Activated T-cell treated with anti-CD3 and anti-CD28 coated beads, Interleukin-2, amount 50 U/mL, for 72 hours (primary cell): ENCODE measurements at regions not wholly inside any gene's neighbourhood (a gene's known extent, or its start where the extent isn't known, plus 50 kb on each side); places are given as distances from the start of the nearest gene placed in this dataset.
"Not testable (repeated sequence)": the region's sequence is repeated elsewhere in the genome, so short reads cannot be mapped to it uniquely, and the experiment has no call there.

Source experiments
- ATAC-seq, 2 donors: fragments of 150-1000 bp; cut with Tn5 transposase; replicated peaks in 1 of 2; 2 replicates each; pipeline ENCODE4 v1.10.0; 2021; ENCODE audit warnings: moderate library complexity in 2 of 2, mild to moderate bottlenecking in 1 of 2
- DNase-seq, 2 donors: peaks; one replicate each; pipeline ENCODE4 v3.0.0; 2021 to 2022; ENCODE audit warnings: mixed read lengths in 1 of 2
- H3K27ac Mint-ChIP-seq: one replicate; pipeline ENCODE4 v1.8.0; 2022; ENCODE audit warnings: mild to moderate bottlenecking, moderate library complexity, mixed read lengths
- H3K27me3 Mint-ChIP-seq: one replicate; pipeline ENCODE4 v1.8.0; 2022; ENCODE audit warnings: low read depth, mixed read lengths
- H3K36me3 Mint-ChIP-seq, 2 donors: one replicate each; pipeline ENCODE4 v1.8.0; 2022; ENCODE audit warnings: mixed read lengths in 2 of 2, mild to moderate bottlenecking in 1 of 2; ENCODE audit not compliant: insufficient read depth in 2 of 2
- H3K4me1 Mint-ChIP-seq: one replicate; pipeline ENCODE4 v1.8.0; 2022; ENCODE audit warnings: low read depth, mixed read lengths
- H3K4me3 Mint-ChIP-seq, 2 donors: one replicate each; pipeline ENCODE4 v1.8.0; 2022; ENCODE audit warnings: mild to moderate bottlenecking in 2 of 2, mixed read lengths in 2 of 2, moderate library complexity in 2 of 2
- H3K9me3 Mint-ChIP-seq, 2 donors: one replicate each; pipeline ENCODE4 v1.8.0; 2022; ENCODE audit warnings: mixed read lengths in 2 of 2

DNA sequence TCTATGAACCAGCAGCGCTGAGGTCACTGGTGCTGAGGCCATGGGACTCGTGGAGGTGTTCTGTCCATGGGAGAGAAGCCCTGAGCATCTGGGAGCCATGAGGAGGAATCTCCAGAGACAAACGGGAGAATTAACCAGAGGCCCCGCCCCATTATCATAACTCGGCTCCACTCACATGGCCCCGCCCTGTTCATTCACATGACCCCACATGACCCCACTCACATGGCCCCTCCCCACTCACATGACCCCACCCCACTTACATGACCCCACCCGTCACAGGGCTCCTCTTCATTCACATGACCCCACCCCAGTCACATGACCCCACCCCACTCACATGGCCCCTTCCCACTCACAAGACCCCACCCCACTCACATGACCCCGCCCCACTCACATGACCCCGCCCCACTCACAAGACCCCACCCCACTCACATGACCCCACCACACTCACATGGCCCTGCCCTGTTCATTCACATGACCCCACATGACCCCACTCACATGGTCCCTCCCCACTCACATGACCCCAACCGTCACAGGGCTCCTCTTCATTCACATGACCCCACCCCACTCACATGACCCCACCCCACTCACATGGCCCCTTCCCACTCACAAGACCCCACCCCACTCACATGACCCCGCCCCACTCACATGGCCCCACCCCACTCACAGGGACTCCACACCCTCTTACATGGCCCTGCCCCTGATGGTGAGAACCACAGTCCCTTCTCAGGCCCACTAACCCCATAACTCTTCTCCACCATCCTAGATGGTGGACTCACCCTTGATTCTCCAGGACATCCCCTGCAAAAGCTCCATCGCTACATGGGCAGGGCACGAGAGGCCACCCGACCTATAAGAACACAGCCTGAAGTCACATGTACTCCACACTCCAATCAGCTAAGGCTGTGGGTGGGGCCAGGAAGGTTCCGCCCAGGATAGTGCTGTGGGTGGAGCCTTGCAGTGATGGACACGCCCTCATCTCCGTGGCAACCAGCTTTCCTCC is 151.1 kb upstream of the SFSWAP start:
- H3K9me3 Mint-ChIP-seq: peaks cover 0 to 2% of the 10 kb centered on the region in 2 donors
- peak in 1 of 2 donors; percentile 13 for ATAC-seq
- no peak overlapping the region for H3K4me3 Mint-ChIP-seq
- H3K4me1 Mint-ChIP-seq: no peaks in the 10 kb centered on the region
- H3K27me3 Mint-ChIP-seq: no peaks in the 10 kb centered on the region
- no peak for DNase-seq
- H3K36me3 Mint-ChIP-seq: no peaks in the 10 kb centered on the region
- no peak overlapping the region for H3K27ac Mint-ChIP-seq

DNA sequence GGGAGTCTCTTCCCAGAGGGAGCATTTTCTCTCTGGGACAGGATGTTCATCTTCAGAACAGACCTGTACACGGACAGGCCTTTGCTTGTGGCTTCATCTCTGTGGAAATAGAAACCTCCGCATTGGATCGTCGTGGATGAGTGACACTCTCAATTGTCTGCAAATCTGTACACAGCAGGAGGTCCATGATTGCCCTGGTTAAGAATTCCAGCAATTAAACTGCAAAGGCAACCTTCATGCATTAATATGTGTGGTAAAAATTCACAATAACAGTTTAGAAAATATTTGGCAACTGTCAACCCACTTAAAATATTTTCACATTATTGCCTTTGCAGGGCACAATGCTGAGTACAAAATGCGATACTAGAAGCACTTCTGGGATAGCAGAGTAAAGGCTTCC is 149.8 kb upstream of the SFSWAP start:
- H3K27me3 Mint-ChIP-seq: no peaks in the 10 kb centered on the region
- no peak overlapping the region for H3K4me3 Mint-ChIP-seq
- no peak for DNase-seq
- no peak for ATAC-seq
- no peak overlapping the region for H3K27ac Mint-ChIP-seq
- peaks cover 0 to 2% of the 10 kb centered on the region in 2 donors for H3K9me3 Mint-ChIP-seq
- no peaks in the 10 kb centered on the region for H3K4me1 Mint-ChIP-seq
- no peaks in the 10 kb centered on the region for H3K36me3 Mint-ChIP-seq

DNA sequence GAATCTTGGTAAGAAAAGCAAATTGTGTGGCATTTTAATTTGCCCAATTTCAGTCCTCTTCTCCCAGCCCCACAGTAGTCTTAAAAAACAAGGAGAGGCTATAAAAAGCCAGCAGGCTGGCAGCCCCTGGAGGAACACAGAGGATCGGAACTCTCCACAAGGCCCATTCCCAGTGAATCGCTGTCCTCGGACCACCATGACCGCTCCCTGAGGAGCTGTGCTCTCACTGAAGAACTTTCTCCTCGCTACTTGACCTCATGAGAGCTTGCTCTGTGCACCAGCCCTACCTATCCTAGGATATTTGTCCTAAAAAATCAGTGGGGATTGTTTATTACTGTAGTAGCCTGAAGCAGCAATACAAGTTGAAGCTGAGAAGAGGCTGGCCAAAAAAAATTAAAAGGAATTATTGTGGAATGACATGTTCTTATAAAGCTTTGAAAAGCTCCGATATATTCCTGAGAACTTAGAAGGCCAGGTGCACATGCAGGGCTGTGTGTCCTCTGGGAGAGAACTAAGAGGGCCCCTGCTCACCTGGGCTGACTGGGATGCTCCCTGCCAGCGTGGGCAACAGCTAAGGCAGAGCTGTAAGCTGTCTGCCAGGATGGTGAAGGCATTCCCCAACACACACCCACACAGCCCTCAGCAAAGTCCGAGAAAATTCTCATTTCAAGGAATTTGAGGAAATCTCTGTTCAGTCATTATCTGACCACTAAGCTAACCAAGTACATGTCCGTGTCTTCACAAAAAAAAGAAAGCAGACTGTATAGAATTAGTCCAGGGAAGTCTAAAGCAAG is 148.8 kb upstream of the SFSWAP start:
- ATAC-seq (no peak), DNase-seq (no peak)
- Mint-ChIP-seq H3K9me3 (peaks cover 0 to 2% of the 10 kb centered on the region in 2 donors), H3K27ac (no peak overlapping the region), H3K4me3 (no peak overlapping the region), H3K36me3 (no peaks in the 10 kb centered on the region), H3K4me1 (no peaks in the 10 kb centered on the region), H3K27me3 (no peaks in the 10 kb centered on the region)

DNA sequence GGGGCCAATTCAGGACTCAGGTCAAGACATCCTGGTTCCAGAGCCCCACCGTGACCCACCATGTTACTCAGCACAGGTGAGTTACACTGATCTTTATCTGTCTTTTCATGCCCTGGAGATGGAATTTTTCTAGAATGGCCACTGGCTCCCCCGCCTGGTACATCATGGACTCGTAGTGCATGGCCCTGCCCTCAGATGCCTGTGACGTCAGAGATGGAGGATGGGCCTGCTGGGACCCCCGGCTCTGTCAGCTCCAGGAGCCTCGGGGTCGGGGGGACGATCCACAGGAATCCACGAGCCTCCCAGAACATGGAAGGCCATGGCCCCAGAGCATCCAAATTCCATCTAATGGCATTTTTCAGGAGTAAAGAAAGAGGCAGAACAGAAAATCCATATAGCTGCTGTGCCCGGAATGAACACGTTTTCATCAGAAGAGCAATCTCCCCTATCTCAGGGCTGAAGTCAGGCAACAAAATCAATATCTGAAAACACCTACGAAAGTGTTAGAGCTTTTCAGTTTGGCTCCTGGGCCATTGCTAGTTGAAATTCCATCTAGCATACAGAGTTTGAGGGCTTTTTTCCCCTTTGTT is 146.7 kb upstream of the SFSWAP start:
- peaks cover 14% of the 10 kb centered on the region for H3K27me3 Mint-ChIP-seq
- not testable (repeated sequence) for H3K27ac Mint-ChIP-seq, H3K36me3 Mint-ChIP-seq, H3K9me3 Mint-ChIP-seq, DNase-seq, H3K4me3 Mint-ChIP-seq, H3K4me1 Mint-ChIP-seq
- peak in 1 of 2 donors; percentile 41 for ATAC-seq

DNA sequence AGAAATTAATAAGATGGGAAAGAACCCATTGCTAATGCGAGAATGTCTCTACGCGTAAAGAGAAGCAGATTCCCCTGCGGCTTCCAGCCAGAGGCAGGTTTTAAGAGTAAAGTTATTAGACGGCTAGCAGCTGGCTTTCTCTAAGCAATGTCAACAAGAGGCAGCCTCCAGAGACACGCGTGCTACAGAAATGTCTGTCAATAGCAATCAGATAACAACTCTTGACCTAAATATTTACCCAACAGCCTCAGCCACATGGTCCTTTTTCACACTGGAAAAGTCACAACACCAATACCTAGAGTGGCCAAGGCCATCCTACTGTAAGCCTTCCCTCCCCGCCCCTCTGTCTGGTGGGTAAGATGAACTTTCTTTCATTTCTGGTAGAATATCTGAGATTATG is 146.0 kb upstream of the SFSWAP start:
- H3K27ac Mint-ChIP-seq: no peak overlapping the region
- ATAC-seq (no peak), DNase-seq (no peak)
- no peaks in the 10 kb centered on the region for H3K36me3 Mint-ChIP-seq
- peaks cover 0 to 2% of the 10 kb centered on the region in 2 donors for H3K9me3 Mint-ChIP-seq
- H3K27me3 Mint-ChIP-seq: peaks cover 14% of the 10 kb centered on the region
- H3K4me1 Mint-ChIP-seq: no peaks in the 10 kb centered on the region
- H3K4me3 Mint-ChIP-seq: no peak overlapping the region

DNA sequence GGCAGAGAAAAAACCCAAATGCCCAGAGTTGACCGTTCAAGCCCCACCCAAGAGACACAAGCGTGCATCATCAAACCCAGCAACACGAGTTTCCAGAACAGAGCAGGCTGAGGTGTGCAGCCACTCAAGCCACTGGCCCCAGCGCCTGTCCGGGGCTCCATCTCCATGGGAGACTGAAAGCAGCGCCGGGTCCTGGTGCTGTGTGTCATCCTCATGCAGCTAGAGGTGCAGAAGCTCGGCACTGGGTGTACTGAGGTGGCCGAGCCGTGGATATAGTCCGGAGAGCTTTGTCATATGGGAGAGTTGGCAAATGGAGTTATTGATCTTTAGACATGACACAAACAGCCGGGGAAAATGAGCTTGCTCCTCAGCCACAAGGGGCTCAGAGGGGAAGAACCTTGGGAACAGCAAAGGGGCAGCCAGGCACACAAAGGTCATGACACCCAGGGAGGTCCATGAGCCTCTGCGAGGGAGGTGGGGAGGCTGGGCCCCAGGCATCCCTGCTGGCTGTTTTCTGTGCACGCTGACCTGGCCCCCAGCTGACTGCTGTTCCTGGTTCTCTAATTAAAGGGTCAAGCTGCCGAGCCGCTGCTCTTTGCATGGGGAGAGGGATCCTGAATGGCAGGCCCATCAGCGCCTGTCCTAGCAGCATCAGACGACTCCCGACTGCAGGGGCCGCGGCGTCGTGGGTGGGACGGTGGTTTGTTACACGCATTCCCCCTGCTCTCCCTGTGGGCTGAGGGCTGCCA is 145.4 kb upstream of the SFSWAP start:
- DNase-seq: no peak
- no peaks in the 10 kb centered on the region for H3K36me3 Mint-ChIP-seq
- peaks cover 14% of the 10 kb centered on the region for H3K27me3 Mint-ChIP-seq
- no peaks in the 10 kb centered on the region for H3K9me3 Mint-ChIP-seq
- no peak overlapping the region for H3K27ac Mint-ChIP-seq
- H3K4me1 Mint-ChIP-seq: no peaks in the 10 kb centered on the region
- H3K4me3 Mint-ChIP-seq: no peak overlapping the region
- no peak for ATAC-seq

DNA sequence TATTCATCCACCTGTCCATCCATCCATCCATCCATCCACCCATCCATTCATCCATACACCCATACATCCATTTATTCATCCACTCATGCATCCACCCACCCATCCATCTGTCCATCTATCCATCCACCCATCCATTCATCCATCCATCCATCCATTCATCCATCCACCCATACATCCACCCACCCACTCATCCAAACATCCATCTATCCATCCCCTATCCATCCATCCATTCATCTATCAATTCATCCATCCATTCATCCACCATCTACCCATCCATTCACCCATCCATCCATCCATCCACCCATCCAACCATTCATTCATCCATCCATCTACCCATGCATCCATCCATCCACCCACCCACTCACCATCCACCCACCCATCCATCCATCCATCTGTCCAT is 142.6 kb upstream of the SFSWAP start:
- ATAC-seq (no peak), DNase-seq (no peak)
- no peaks in the 10 kb centered on the region for H3K9me3 Mint-ChIP-seq
- H3K36me3 Mint-ChIP-seq: no peaks in the 10 kb centered on the region
- no peak overlapping the region for H3K27ac Mint-ChIP-seq
- no peak overlapping the region for H3K4me3 Mint-ChIP-seq
- H3K27me3 Mint-ChIP-seq: peaks cover 19% of the 10 kb centered on the region
- no peaks in the 10 kb centered on the region for H3K4me1 Mint-ChIP-seq

DNA sequence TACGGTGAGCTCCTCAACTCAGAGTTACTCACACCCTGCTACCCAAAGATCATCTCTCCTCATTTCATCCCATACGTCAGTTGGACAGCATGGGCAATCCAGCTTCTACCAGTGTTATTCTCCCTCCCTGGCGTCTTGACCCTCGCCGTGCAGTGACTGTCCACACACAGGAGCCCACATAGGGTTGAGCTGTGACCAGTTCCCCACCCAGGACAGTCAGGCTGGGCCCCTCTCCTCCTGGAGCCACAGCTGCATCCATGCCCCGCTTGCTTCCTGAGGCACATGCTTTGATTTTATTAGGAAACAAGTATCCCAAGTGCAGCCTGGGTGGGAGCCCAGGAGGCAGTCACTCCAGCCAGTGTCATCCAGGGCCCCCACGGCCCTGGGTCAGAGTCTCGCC is 140.3 kb upstream of the SFSWAP start:
- peaks cover 19% of the 10 kb centered on the region for H3K27me3 Mint-ChIP-seq
- no peaks in the 10 kb centered on the region for H3K4me1 Mint-ChIP-seq
- H3K4me3 Mint-ChIP-seq: no peak overlapping the region
- no peak overlapping the region for H3K27ac Mint-ChIP-seq
- ATAC-seq (no peak), DNase-seq (no peak)
- H3K9me3 Mint-ChIP-seq: no peaks in the 10 kb centered on the region
- no peaks in the 10 kb centered on the region for H3K36me3 Mint-ChIP-seq

DNA sequence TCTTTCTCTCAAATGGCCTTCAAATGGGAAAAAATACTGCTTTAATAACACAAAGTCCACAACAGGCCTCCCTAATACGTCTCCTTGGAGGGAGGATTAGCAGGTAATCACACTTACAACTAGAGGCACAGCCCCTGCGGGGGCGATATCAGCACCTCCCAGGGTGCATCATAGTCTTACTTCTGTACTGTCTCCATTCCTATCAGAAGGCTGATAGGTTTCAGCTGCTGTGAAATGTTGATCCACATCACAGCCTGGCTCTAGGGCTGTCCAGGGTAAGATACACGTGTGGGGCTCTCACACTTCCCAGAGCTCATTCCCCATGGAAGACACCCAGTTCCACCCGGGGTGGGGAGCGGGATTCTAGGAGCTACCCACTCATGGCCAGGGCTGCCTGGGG is 139.1 kb upstream of the SFSWAP start:
- DNase-seq: no peak
- H3K4me1 Mint-ChIP-seq: no peaks in the 10 kb centered on the region
- no peak overlapping the region for H3K27ac Mint-ChIP-seq
- H3K4me3 Mint-ChIP-seq: no peak overlapping the region
- no peak for ATAC-seq
- H3K27me3 Mint-ChIP-seq: peaks cover 19% of the 10 kb centered on the region
- H3K9me3 Mint-ChIP-seq: peaks cover 0 to 9% of the 10 kb centered on the region in 2 donors
- H3K36me3 Mint-ChIP-seq: peaks cover 0 to 6% of the 10 kb centered on the region in 2 donors

DNA sequence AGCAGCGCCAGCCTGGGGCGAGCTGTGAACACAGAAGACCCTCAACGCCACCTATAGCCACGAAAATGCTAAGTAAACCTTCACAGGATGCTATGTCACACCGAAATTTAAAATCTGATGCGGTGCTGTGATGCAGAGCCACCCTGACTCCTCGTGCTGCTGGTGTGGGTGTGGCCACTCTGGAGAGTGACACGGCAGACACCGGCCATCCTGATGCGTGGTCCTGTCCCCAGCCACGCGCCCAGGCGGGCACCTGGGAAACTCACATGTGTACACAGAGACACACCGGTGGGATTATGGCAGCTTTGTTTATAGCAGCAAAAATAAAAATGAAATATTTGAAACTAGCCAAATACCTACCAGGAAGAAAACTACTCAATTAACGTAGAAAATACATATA is 138.3 kb upstream of the SFSWAP start:
- peaks cover 19% of the 10 kb centered on the region for H3K27me3 Mint-ChIP-seq
- no peak overlapping the region for H3K4me3 Mint-ChIP-seq
- peaks cover 0 to 6% of the 10 kb centered on the region in 2 donors for H3K36me3 Mint-ChIP-seq
- no peak overlapping the region for H3K27ac Mint-ChIP-seq
- H3K9me3 Mint-ChIP-seq: peaks cover 0 to 9% of the 10 kb centered on the region in 2 donors
- no peak for ATAC-seq
- no peaks in the 10 kb centered on the region for H3K4me1 Mint-ChIP-seq
- DNase-seq: no peak

DNA sequence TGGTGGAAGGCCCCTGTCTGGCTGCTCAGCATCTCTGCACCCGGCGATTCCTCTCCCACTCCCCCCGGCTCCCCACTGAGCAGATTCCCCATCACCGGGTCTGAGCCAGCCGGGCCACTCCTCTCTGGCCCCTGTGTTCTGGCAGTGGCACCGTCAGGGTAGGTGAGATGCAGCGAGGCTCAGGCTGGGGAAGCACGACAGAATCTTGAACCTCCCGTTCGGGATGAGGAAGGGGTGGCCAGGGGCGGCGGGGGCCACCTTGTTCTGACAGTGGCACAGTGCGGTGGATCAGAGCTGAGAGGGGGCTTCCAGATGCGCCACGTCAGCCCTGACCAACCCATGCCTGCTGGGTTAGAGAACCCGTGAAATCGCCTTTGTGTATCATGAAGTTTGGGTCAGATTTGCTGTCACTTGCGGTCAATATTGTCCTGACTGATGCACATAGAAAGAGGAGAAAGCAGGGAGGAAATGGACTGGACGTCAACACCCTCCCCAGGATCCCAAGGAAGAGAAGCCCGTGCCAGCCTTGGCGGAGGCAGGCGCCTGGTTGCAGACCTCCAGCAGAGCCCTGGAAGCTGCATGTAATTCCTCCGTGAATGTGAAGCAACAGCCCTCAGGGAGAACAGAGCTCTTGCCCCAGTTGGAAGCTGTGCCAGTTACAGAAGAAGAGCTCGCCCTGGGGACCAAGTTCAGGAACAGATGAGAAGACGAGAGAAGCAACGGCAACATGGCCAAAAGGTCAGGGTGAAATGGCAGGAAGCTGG is 137.1 kb upstream of the SFSWAP start:
- Mint-ChIP-seq H3K36me3 (peaks cover 0 to 6% of the 10 kb centered on the region in 2 donors), H3K9me3 (peaks cover 0 to 9% of the 10 kb centered on the region in 2 donors)
- ATAC-seq: no peak

DNA sequence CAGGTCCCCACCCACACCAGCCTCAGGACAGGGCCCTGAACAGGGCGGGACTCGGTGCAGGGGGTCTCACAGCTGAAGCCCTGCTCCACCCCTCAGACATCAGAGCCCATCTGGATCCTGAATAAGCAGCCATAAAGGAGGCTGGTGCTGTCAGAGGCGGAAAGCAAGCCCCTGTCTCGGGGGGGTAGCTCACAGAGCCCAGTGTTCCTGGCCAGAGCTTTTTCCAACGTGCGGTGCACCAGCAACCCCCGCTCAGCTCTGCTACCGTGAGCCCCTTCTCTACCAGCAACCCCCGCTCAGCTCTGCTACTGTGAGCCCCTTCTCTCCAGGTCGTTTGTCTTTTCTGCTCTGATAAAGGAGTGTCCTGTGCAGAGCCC is 136.5 kb upstream of the SFSWAP start:
- H3K27ac Mint-ChIP-seq: no peak overlapping the region
- H3K9me3 Mint-ChIP-seq: peaks cover 0 to 9% of the 10 kb centered on the region in 2 donors
- no peaks in the 10 kb centered on the region for H3K4me1 Mint-ChIP-seq
- DNase-seq (no peak), ATAC-seq (no peak)
- H3K4me3 Mint-ChIP-seq: no peak overlapping the region
- H3K36me3 Mint-ChIP-seq: peaks cover 0 to 6% of the 10 kb centered on the region in 2 donors
- peaks cover 13% of the 10 kb centered on the region for H3K27me3 Mint-ChIP-seq

More for the DNA sequence above, 137.1 kb upstream of the SFSWAP start:
- Mint-ChIP-seq H3K4me3 (no peak overlapping the region), H3K27ac (no peak overlapping the region), H3K4me1 (no peaks in the 10 kb centered on the region), H3K27me3 (peaks cover 16% of the 10 kb centered on the region)
- DNase-seq: no peak
